Neural progenitor cell (in vitro differentiated cells): ENCODE measurements at regions not wholly inside any gene's neighbourhood (a gene's known extent, or its start where the extent isn't known, plus 50 kb on each side); places are given as distances from the start of the nearest gene placed in this dataset.

Source experiments
- CTCF ChIP-seq: fragments of 200-600 bp; sonication (generic); IDR thresholded peaks from 2 replicates; pipeline ENCODE4 v1.5.1; 2017; ENCODE audit warnings: antibody characterized with exemption, mild to moderate bottlenecking
- EZH2 ChIP-seq: fragments of 200-600 bp; sonication (generic); IDR thresholded peaks from 2 replicates; pipeline ENCODE4 v1.6.1; 2017; ENCODE audit warnings: antibody characterized with exemption, mild to moderate bottlenecking, moderate library complexity
- EZH2phosphoT487 ChIP-seq: fragments of 200-600 bp; sonication (generic); IDR thresholded peaks from 2 replicates; pipeline ENCODE4 v1.6.1; 2017; ENCODE audit warnings: antibody characterized with exemption

GRCh38 chrX:155715141-155715540 lies 102.4 kb upstream of the TMLHE start:
- TF ChIP-seq EZH2phosphoT487 (no peak), EZH2 (no peak), CTCF (no peak)
